ENCODE measurements at regions not wholly inside any gene's neighbourhood (a gene's known extent, or its start where the extent isn't known, plus 50 kb on each side); places are given as distances from the start of the nearest gene placed in this dataset.

DNA sequence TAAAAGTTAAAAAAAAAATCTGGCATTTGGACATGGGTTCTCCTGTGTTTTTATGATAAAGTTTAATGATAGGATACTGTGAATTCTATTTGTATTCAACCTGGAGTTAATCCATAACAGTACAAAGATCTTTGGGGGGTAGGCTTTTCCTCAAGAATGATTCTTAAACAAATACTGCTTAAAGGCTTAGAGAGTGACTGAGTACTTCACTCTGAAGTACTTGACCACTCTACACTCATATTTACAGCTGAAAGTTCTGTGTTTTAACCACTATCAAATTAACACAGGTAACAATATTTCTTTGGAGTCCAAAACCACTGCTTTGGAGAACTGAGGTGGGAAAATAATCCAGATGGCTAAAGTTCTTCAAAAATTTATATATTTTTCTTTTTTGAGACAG, 74.2 kb upstream of the TMEM168 start:
- no peaks in the 10 kb centered on the region for H4K20me1 ChIP-seq (ENCODE audit: insufficient read depth)
- no peak overlapping the region for H3K4me3 ChIP-seq (replicated peaks in 1 of 2; ENCODE audit: low read depth in 1 of 2, low read length in 2 of 2)
- H3K36me3 ChIP-seq (ENCODE audit: control insufficient read depth in 1 of 2, insufficient read depth in 2 of 2, low read length in 2 of 2): no peaks in the 10 kb centered on the region
- CTCF ChIA-PET: no interaction called here
- POLR2A ChIA-PET: no interaction called here
- no peaks in the 10 kb centered on the region for H3K9me3 ChIP-seq (ENCODE audit: control insufficient read depth in 1 of 2, insufficient read depth in 1 of 2, low read depth in 1 of 2, low read length in 2 of 2)
- H2AFZ ChIP-seq (ENCODE audit: low read depth, low read length, poor library complexity, severe bottlenecking): no peak overlapping the region
- H3K79me2 ChIP-seq (ENCODE audit: insufficient read depth, low read length): no peaks in the 10 kb centered on the region
- no peak for ATAC-seq
- no peaks in the 10 kb centered on the region for H3K27me3 ChIP-seq (ENCODE audit: insufficient read depth, low read length)
- no peak overlapping the region for H3K27ac ChIP-seq (ENCODE audit: low read depth, low read length)
- DNase-seq (ENCODE audit: low read depth, low spot score): no peak
- RAD21 ChIA-PET (ENCODE audit: low non-redundant PET in 1 of 2, low total read pairs in 2 of 2, uncharacterized antibody in 2 of 2, unreplicated experiment in 2 of 2): no interaction called here
- BruUV-seq (replicated peaks): no TSS peak
- H3K9me2 ChIP-seq (ENCODE audit: insufficient read depth): no peaks in the 10 kb centered on the region
- H3K4me2 ChIP-seq (ENCODE audit: low read length): no peak overlapping the region
- TF ChIP-seq, protein P1, sequence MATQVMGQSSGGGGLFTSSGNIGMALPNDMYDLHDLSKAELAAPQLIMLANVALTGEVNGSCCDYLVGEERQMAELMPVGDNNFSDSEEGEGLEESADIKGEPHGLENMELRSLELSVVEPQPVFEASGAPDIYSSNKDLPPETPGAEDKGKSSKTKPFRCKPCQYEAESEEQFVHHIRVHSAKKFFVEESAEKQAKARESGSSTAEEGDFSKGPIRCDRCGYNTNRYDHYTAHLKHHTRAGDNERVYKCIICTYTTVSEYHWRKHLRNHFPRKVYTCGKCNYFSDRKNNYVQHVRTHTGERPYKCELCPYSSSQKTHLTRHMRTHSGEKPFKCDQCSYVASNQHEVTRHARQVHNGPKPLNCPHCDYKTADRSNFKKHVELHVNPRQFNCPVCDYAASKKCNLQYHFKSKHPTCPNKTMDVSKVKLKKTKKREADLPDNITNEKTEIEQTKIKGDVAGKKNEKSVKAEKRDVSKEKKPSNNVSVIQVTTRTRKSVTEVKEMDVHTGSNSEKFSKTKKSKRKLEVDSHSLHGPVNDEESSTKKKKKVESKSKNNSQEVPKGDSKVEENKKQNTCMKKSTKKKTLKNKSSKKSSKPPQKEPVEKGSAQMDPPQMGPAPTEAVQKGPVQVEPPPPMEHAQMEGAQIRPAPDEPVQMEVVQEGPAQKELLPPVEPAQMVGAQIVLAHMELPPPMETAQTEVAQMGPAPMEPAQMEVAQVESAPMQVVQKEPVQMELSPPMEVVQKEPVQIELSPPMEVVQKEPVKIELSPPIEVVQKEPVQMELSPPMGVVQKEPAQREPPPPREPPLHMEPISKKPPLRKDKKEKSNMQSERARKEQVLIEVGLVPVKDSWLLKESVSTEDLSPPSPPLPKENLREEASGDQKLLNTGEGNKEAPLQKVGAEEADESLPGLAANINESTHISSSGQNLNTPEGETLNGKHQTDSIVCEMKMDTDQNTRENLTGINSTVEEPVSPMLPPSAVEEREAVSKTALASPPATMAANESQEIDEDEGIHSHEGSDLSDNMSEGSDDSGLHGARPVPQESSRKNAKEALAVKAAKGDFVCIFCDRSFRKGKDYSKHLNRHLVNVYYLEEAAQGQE (IDR thresholded peaks at IDR 0.05; ENCODE audit: low read depth): no peak
- TF ChIP-seq CBX3 (IDR thresholded peaks at IDR 0.05; ENCODE audit: low read depth): no peak
- no peak for TF ChIP-seq TCF7L2 (IDR thresholded peaks at IDR 0.05; ENCODE audit: borderline replicate concordance, extremely low read depth, insufficient read depth, insufficient read length)
- TF ChIP-seq ELF1 (IDR thresholded peaks at IDR 0.05; ENCODE audit: borderline replicate concordance, low read depth): no peak
- no peak for TF ChIP-seq POLR2AphosphoS5 (IDR thresholded peaks at IDR 0.05; ENCODE audit: low read depth, low read length)
- H3K4me1 ChIP-seq (ENCODE audit: control insufficient read depth in 1 of 2, insufficient read depth in 2 of 2, low read length in 2 of 2): no peaks in the 10 kb centered on the region
- intact Hi-C loops (cut with micrococcal nuclease): no loop called here
- H3K9ac ChIP-seq (ENCODE audit: low read length): no peak overlapping the region

DNA sequence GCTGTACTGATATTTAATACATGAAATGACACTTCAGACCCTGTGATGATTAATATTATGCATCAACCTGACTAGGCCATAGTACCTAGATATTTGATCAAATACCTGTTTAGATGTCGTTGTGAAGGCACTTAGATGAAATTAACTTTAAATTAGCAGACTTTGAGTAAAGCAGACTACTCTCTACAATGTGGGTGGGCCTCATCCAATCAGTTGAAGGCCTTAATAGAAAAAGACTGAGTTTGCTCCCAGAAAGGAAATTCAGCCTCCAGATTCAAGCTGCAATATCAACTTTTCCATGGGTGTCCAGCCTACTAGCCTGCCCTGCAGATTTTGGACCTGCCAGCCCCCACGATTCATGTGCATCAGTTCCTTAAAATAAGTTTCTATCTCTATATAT, 68.6 kb upstream of the TMEM168 start:
- RAD21 ChIA-PET (ENCODE audit: low non-redundant PET in 1 of 2, low total read pairs in 2 of 2, uncharacterized antibody in 2 of 2, unreplicated experiment in 2 of 2): no interaction called here
- no peak for ATAC-seq
- CTCF ChIA-PET: no interaction called here
- H3K4me1 ChIP-seq (ENCODE audit: control insufficient read depth in 1 of 2, insufficient read depth in 2 of 2, low read length in 2 of 2): no peaks in the 10 kb centered on the region
- POLR2A ChIA-PET: no interaction called here
- H3K36me3 ChIP-seq (ENCODE audit: control insufficient read depth in 1 of 2, insufficient read depth in 2 of 2, low read length in 2 of 2): no peaks in the 10 kb centered on the region
- no peaks in the 10 kb centered on the region for H3K9me3 ChIP-seq (ENCODE audit: control insufficient read depth in 1 of 2, insufficient read depth in 1 of 2, low read depth in 1 of 2, low read length in 2 of 2)
- H4K20me1 ChIP-seq (ENCODE audit: insufficient read depth): no peaks in the 10 kb centered on the region
- no peak overlapping the region for H3K4me2 ChIP-seq (ENCODE audit: low read length)
- no peaks in the 10 kb centered on the region for H3K79me2 ChIP-seq (ENCODE audit: insufficient read depth, low read length)
- intact Hi-C loops (cut with micrococcal nuclease): no loop called here
- no peak overlapping the region for H3K9ac ChIP-seq (ENCODE audit: low read length)
- no peak overlapping the region for H3K27ac ChIP-seq (ENCODE audit: low read depth, low read length)
- BruUV-seq (replicated peaks): no TSS peak
- H3K4me3 ChIP-seq (replicated peaks in 1 of 2; ENCODE audit: low read depth in 1 of 2, low read length in 2 of 2): no peak overlapping the region
- no peaks in the 10 kb centered on the region for H3K27me3 ChIP-seq (ENCODE audit: insufficient read depth, low read length)
- no peak for DNase-seq (ENCODE audit: low read depth, low spot score)
- no peaks in the 10 kb centered on the region for H3K9me2 ChIP-seq (ENCODE audit: insufficient read depth)
- no peak overlapping the region for H2AFZ ChIP-seq (ENCODE audit: low read depth, low read length, poor library complexity, severe bottlenecking)
- TF ChIP-seq SIN3A (IDR thresholded peaks at IDR 0.05; ENCODE audit: low read depth) (no peak), ZNF274 (IDR thresholded peaks at IDR 0.05; ENCODE audit: low read depth, low read length) (no peak), TCF7L2 (IDR thresholded peaks at IDR 0.05; ENCODE audit: borderline replicate concordance, extremely low read depth, insufficient read depth, insufficient read length) (no peak), EZH2phosphoT487 (IDR thresholded peaks at IDR 0.05; ENCODE audit: borderline replicate concordance) (no peak), ZFX (IDR thresholded peaks at IDR 0.05) (no peak), YY1 (IDR thresholded peaks at IDR 0.05; ENCODE audit: extremely low read depth, insufficient replicate concordance, low read depth, low read length) (no peak), FOSL1 (IDR thresholded peaks at IDR 0.05; ENCODE audit: low read depth) (no peak)
- TF ChIP-seq, protein P2, sequence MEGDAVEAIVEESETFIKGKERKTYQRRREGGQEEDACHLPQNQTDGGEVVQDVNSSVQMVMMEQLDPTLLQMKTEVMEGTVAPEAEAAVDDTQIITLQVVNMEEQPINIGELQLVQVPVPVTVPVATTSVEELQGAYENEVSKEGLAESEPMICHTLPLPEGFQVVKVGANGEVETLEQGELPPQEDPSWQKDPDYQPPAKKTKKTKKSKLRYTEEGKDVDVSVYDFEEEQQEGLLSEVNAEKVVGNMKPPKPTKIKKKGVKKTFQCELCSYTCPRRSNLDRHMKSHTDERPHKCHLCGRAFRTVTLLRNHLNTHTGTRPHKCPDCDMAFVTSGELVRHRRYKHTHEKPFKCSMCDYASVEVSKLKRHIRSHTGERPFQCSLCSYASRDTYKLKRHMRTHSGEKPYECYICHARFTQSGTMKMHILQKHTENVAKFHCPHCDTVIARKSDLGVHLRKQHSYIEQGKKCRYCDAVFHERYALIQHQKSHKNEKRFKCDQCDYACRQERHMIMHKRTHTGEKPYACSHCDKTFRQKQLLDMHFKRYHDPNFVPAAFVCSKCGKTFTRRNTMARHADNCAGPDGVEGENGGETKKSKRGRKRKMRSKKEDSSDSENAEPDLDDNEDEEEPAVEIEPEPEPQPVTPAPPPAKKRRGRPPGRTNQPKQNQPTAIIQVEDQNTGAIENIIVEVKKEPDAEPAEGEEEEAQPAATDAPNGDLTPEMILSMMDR (IDR thresholded peaks at IDR 0.05 in 2 of 3, conservative IDR thresholded peaks at IDR 0.05 in 1 of 3; ENCODE audit: borderline replicate concordance in 1 of 3, insufficient read depth in 1 of 3, low read depth in 2 of 3, low read length in 2 of 3): no peak
